Vagina (tissue), 2 donors: ENCODE measurements at regions not wholly inside any gene's neighbourhood (a gene's known extent, or its start where the extent isn't known, plus 50 kb on each side); places are given as distances from the start of the nearest gene placed in this dataset.

Experiments used
- POLR2A ChIP-seq, 2 donors: fragments of 450-650 bp; IDR thresholded peaks; one replicate each; pipeline ENCODE4 v1.6.1; 2017; ENCODE audit warnings: antibody characterized with exemption in 2 of 2, mild to moderate bottlenecking in 2 of 2, moderate library complexity in 2 of 2
- POLR2AphosphoS5 ChIP-seq, 2 donors: sonication (generic); formaldehyde crosslinking; IDR thresholded peaks; one replicate each; pipeline ENCODE4 v1.9.0; 2017; ENCODE audit warnings: antibody characterized with exemption in 2 of 2, mild to moderate bottlenecking in 2 of 2, low read depth in 1 of 2; ENCODE audit not compliant: insufficient read depth in 1 of 2
- TF ChIP-seq, protein P1 (sequence below), 3 experiments: fragments of 450-650 bp in 2 of 3; fragments of 200-600 bp in 1 of 3; sonication (generic) in 1 of 3; IDR thresholded peaks; one replicate each; pipeline ENCODE4 v1.5.1; 2017 to 2019; ENCODE audit warnings: antibody characterized with exemption in 3 of 3, mild to moderate bottlenecking in 2 of 3, moderate library complexity in 2 of 3

DNA sequence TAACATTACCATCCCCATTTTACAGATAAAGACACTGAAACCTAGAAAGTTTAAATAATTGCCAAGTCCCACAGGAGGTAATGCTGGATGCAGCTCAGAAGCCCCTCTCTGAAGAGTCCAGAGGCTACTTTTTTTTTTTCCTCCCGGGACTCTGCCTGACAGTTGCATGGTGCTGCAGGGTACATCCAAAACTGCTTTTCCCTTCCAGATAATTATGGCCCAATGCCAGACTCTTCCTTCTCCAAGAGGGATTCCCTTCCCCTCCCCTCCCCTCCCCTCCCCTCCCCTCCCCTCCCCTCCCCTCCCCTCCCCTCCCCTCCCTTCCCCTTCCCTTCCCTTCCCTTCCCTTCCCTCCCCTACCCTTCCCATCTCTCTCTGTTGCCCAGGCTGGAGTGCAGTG lies 122.9 kb downstream of the LSMEM1 start:
- TF ChIP-seq POLR2A (IDR thresholded peaks at IDR 0.05) (no peak), POLR2AphosphoS5 (IDR thresholded peaks at IDR 0.05; ENCODE audit: insufficient read depth in 1 of 2, low read depth in 1 of 2) (no peak)
- TF ChIP-seq, protein P1, sequence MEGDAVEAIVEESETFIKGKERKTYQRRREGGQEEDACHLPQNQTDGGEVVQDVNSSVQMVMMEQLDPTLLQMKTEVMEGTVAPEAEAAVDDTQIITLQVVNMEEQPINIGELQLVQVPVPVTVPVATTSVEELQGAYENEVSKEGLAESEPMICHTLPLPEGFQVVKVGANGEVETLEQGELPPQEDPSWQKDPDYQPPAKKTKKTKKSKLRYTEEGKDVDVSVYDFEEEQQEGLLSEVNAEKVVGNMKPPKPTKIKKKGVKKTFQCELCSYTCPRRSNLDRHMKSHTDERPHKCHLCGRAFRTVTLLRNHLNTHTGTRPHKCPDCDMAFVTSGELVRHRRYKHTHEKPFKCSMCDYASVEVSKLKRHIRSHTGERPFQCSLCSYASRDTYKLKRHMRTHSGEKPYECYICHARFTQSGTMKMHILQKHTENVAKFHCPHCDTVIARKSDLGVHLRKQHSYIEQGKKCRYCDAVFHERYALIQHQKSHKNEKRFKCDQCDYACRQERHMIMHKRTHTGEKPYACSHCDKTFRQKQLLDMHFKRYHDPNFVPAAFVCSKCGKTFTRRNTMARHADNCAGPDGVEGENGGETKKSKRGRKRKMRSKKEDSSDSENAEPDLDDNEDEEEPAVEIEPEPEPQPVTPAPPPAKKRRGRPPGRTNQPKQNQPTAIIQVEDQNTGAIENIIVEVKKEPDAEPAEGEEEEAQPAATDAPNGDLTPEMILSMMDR (IDR thresholded peaks at IDR 0.05), result no peak
